Neural cell (in vitro differentiated cells): ENCODE measurements at regions not wholly inside any gene's neighbourhood (a gene's known extent, or its start where the extent isn't known, plus 50 kb on each side); places are given as distances from the start of the nearest gene placed in this dataset.

Experiments
- CTCF ChIP-seq: fragments of 450-650 bp; IDR thresholded peaks from 2 replicates; pipeline ENCODE4 v1.5.1; 2014; ENCODE audit warnings: antibody characterized with exemption, mild to moderate bottlenecking, moderate library complexity; ENCODE audit not compliant: poor library complexity, severe bottlenecking
- EP300 ChIP-seq: fragments of 450-650 bp; conservative IDR thresholded peaks from 2 replicates; pipeline ENCODE4 v1.6.1; 2014; ENCODE audit warnings: antibody characterized with exemption, mild to moderate bottlenecking, moderate library complexity; ENCODE audit not compliant: poor library complexity, severe bottlenecking
- EZH2 ChIP-seq: fragments of 200-600, 300-800 bp; shearing (Covaris generic), sonication (generic); IDR thresholded peaks from 2 replicates; pipeline ENCODE4 v1.6.1; 2014; ENCODE audit warnings: antibody characterized with exemption, low read length, borderline replicate concordance, mild to moderate bottlenecking; ENCODE audit not compliant: insufficient read depth, poor library complexity, severe bottlenecking
- POLR2AphosphoS5 ChIP-seq: IDR thresholded peaks from 2 replicates; pipeline ENCODE4 v1.6.1; 2012
- RAD21 ChIP-seq: fragments of 450-650 bp; conservative IDR thresholded peaks from 2 replicates; pipeline ENCODE4 v1.6.1; 2014; ENCODE audit warnings: antibody characterized with exemption, mild to moderate bottlenecking, moderate library complexity
- REST ChIP-seq: IDR thresholded peaks from 2 replicates; pipeline ENCODE4 v1.6.1; 2012; ENCODE audit warnings: borderline replicate concordance
- TAF1 ChIP-seq: IDR thresholded peaks from 2 replicates; pipeline ENCODE4 v1.6.1; 2012; ENCODE audit warnings: low read depth

GRCh38 chr12:47346251-47347019 is 266.7 kb upstream of the AMIGO2 start:
- TF ChIP-seq RAD21 (no peak), CTCF (no peak), REST (no peak), EZH2 (no peak), EP300 (no peak), TAF1 (no peak), POLR2AphosphoS5 (no peak)
